ENCODE measurements at regions not wholly inside any gene's neighbourhood (a gene's known extent, or its start where the extent isn't known, plus 50 kb on each side); places are given as distances from the start of the nearest gene placed in this dataset.

DNA sequence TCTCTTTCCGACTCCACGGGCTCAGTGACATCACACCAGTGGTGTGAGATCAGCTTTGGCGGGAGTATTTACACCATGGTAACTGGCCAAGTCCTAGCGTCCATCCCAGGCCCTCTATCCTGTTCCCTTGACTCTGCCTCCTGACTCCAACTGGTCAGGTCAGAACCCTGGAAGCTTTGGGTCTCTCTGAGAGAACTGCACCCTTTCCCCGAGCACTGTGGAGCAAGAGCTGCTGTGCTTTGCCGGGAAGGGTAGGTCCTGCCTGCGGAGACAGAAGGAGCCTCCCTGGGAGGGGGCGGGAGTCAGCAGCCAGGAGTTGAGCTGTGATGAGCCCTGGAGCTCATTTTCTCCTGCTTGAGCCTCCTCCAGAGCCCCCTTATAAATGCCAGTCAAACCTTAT is 212.1 kb upstream of the TNRC6C start:
- Mint-ChIP-seq H3K36me3 (ENCODE audit: low read depth) (no peaks in the 10 kb centered on the region), H3K4me3 (ENCODE audit: low read depth) (no peak overlapping the region), H3K4me1 (ENCODE audit: low read depth) (no peaks in the 10 kb centered on the region), H3K27me3 (ENCODE audit: low read depth) (peaks cover under 1% of the 10 kb centered on the region), H3K27ac (no peak overlapping the region), H3K9me3 (no peaks in the 10 kb centered on the region)
- no peak for DNase-seq (ENCODE audit: low spot score)
- intact Hi-C loops (cut with micrococcal nuclease): no loop called here

DNA sequence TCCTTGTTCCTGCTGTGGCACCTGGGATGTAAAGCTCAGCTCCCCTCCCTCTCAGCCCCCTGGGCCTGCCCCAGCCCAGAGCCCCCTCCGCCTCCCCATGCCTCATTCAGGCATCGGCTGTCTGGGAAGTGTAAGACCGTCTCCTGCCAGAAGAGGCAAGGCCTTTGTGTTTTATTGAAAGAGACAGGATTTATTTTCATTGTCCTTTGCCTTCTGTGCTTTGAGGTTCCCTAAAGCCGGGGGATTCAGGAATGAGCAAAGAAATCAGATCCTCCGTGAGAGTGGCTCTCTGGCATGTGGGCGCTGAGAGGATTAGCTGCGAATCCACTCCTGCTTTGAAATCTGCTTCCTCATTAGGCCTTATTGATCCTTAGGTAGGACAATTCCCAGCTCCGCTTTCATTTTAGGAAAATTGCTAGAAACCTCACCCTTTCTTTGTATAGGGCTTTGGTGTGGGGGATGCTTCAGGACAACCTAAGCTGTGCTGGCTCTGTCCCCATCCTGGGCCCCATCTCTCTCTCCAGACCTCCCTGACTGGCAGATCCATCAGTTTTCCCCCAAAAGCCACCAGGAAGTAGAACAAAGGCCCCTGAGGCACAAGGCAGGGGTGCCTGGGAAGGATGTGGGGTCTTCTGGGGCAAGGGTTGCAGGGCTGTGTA is 211.5 kb upstream of the TNRC6C start:
- H3K36me3 Mint-ChIP-seq (ENCODE audit: low read depth): no peaks in the 10 kb centered on the region
- H3K4me1 Mint-ChIP-seq (ENCODE audit: low read depth): no peaks in the 10 kb centered on the region
- H3K4me3 Mint-ChIP-seq (ENCODE audit: low read depth): no peak overlapping the region
- H3K9me3 Mint-ChIP-seq: no peaks in the 10 kb centered on the region
- H3K27ac Mint-ChIP-seq: no peak overlapping the region
- DNase-seq (ENCODE audit: low spot score): no peak
- H3K27me3 Mint-ChIP-seq (ENCODE audit: low read depth): peaks cover 3% of the 10 kb centered on the region
- intact Hi-C loops (cut with micrococcal nuclease): no loop called here

GRCh38 chr17:77748436-77748835 is 210.1 kb upstream of the TNRC6C start:
- intact Hi-C loops (cut with micrococcal nuclease): no loop called here
- H3K9me3 Mint-ChIP-seq: no peaks in the 10 kb centered on the region
- H3K27ac Mint-ChIP-seq: no peak overlapping the region
- H3K4me3 Mint-ChIP-seq (ENCODE audit: low read depth): no peak overlapping the region
- peaks cover 3% of the 10 kb centered on the region for H3K27me3 Mint-ChIP-seq (ENCODE audit: low read depth)
- H3K36me3 Mint-ChIP-seq (ENCODE audit: low read depth): no peaks in the 10 kb centered on the region
- no peaks in the 10 kb centered on the region for H3K4me1 Mint-ChIP-seq (ENCODE audit: low read depth)
- no peak for DNase-seq (ENCODE audit: low spot score)

GRCh38 chr17:77749321-77749751 is 209.2 kb upstream of the TNRC6C start:
- H3K9me3 Mint-ChIP-seq: no peaks in the 10 kb centered on the region
- H3K27ac Mint-ChIP-seq: no peak overlapping the region
- H3K4me3 Mint-ChIP-seq (ENCODE audit: low read depth): no peak overlapping the region
- intact Hi-C loops (cut with micrococcal nuclease): no loop called here
- H3K4me1 Mint-ChIP-seq (ENCODE audit: low read depth): no peaks in the 10 kb centered on the region
- no peak for DNase-seq (ENCODE audit: low spot score)
- H3K27me3 Mint-ChIP-seq (ENCODE audit: low read depth): peaks cover 3% of the 10 kb centered on the region
- no peaks in the 10 kb centered on the region for H3K36me3 Mint-ChIP-seq (ENCODE audit: low read depth)

- Mint-ChIP-seq H3K4me1 (ENCODE audit: low read depth) (no peaks in the 10 kb centered on the region), H3K9me3 (no peaks in the 10 kb centered on the region), H3K4me3 (ENCODE audit: low read depth) (no peak overlapping the region), H3K27me3 (ENCODE audit: low read depth) (peaks cover 3% of the 10 kb centered on the region), H3K36me3 (ENCODE audit: low read depth) (no peaks in the 10 kb centered on the region), H3K27ac (no peak overlapping the region)
- no peak for DNase-seq (ENCODE audit: low spot score)
- intact Hi-C loops (cut with micrococcal nuclease): no loop called here
Measured at GRCh38 chr17:77749989-77750388, 208.5 kb upstream of the TNRC6C start.

DNA sequence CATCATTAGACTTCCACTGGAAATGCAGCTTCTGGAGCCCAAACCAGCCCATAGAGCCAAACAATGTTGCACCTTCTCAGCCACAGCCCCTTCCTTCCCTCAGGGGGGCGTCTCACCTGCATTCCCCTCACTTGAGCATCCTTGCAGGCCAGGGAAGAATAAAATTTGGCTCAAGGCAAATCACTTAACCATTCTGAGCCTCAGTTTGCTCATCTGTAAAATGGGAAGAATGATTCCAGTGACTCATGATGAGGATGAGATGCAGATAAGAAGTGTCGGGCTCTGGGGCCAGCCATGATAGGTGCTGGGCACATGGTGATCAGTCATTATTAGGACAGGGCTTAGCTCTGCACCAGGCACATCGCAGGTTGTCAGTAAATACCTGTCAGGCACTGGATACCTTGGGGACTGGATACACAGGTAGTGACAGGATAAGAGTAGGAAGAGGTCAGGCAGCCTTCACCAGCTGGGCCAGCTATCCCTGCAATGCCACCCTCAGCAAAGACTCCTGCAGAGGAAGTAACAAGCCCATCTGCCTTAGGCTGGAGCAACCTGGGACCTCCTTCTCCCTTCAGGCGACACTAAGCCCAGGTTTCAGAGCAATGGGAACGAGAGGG is 208.0 kb upstream of the TNRC6C start:
- Mint-ChIP-seq H3K9me3 (no peaks in the 10 kb centered on the region), H3K4me1 (ENCODE audit: low read depth) (no peaks in the 10 kb centered on the region), H3K27me3 (ENCODE audit: low read depth) (peaks cover 3% of the 10 kb centered on the region), H3K36me3 (ENCODE audit: low read depth) (no peaks in the 10 kb centered on the region), H3K27ac (no peak overlapping the region), H3K4me3 (ENCODE audit: low read depth) (no peak overlapping the region)
- intact Hi-C loops (cut with micrococcal nuclease): no loop called here
- no peak for DNase-seq (ENCODE audit: low spot score)

GRCh38 chr17:77753246-77753645 is 205.3 kb upstream of the TNRC6C start:
- Mint-ChIP-seq H3K36me3 (ENCODE audit: low read depth) (no peaks in the 10 kb centered on the region), H3K27me3 (ENCODE audit: low read depth) (peaks cover 3% of the 10 kb centered on the region), H3K9me3 (no peaks in the 10 kb centered on the region), H3K4me3 (ENCODE audit: low read depth) (no peak overlapping the region), H3K27ac (no peak overlapping the region), H3K4me1 (ENCODE audit: low read depth) (no peaks in the 10 kb centered on the region)
- DNase-seq (ENCODE audit: low spot score): no peak
- intact Hi-C loops (cut with micrococcal nuclease): no loop called here

DNA sequence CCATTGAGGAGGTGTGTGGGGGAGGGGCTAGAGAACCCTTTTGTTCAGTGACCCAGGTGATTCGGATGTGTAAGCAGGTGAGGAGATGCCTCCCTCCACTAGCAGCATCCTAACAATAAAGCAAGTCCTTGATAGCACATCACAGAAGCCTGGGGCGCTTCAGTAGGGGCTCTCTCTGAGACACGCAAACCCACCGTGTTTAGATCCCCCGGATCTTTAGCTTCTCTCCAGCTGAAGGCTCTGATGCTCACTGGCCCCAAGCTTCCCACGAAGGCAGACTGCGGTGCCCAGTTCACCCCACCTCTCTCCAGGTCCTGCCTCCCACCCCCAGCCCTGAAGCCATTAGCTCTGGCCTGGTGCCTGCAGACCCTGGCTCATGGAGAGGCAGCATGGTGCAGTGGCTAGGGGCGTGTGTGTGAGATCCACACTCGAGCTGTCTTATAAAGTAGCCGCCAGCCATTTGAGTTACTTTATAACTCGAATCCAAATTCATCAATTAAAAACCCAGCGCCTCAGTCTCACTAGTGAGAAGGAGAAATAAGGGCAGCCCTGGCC is 204.7 kb upstream of the TNRC6C start:
- H3K9me3 Mint-ChIP-seq: no peaks in the 10 kb centered on the region
- no peak overlapping the region for H3K27ac Mint-ChIP-seq
- H3K4me1 Mint-ChIP-seq (ENCODE audit: low read depth): no peaks in the 10 kb centered on the region
- intact Hi-C loops (cut with micrococcal nuclease): no loop called here
- H3K27me3 Mint-ChIP-seq (ENCODE audit: low read depth): peaks cover 3% of the 10 kb centered on the region
- H3K4me3 Mint-ChIP-seq (ENCODE audit: low read depth): no peak overlapping the region
- DNase-seq (ENCODE audit: low spot score): no peak
- no peaks in the 10 kb centered on the region for H3K36me3 Mint-ChIP-seq (ENCODE audit: low read depth)

DNA sequence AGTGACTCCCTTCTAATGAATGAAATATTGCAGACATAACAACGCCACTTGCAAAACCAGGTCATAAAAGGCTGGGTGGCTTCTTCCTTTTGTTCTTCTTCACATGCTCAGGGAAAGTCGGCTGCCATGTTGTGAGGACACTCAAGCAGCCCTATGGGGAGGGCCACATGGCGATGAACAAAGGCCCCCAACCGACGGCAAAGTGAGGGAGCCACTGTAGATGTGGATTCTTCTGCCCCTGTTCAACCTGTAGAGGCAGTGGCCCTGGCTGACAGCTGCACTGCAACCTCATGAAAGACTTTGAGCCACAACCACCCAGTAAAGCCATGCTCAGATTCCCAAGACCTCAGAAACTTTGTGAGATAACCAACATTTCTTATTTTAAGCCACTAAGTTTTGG is 203.5 kb upstream of the TNRC6C start:
- Mint-ChIP-seq H3K4me1 (ENCODE audit: low read depth) (no peaks in the 10 kb centered on the region), H3K36me3 (ENCODE audit: low read depth) (no peaks in the 10 kb centered on the region), H3K4me3 (ENCODE audit: low read depth) (no peak overlapping the region), H3K27ac (no peak overlapping the region), H3K27me3 (ENCODE audit: low read depth) (peaks cover 3% of the 10 kb centered on the region), H3K9me3 (no peaks in the 10 kb centered on the region)
- no peak for DNase-seq (ENCODE audit: low spot score)
- intact Hi-C loops (cut with micrococcal nuclease): no loop called here

DNA sequence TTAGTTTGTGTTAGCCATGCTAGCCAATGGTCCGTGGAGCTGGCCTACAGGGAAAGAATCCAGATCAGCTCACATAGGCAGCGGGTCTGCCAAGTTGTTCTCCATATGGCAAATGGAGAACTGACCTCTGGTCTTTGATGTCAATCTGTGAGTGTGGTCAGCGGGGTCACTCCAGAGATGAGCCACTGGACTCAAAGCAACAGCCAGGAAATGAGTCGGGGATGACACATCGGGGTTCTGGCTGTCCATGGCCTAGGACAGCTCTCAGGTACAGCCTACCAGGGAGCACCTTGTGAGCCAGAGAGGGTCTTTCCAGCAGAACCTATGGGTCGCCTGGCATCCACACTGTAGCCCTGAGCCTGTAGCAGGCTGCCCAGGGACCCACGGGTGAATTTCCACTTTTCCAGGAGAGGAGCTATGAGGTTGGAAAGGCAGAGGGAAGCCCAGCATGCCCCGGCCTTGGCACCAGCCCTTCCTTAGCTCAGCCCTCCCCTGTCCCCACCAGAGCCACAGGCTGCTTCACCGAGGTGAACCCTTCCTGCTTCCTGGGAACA is 203.0 kb upstream of the TNRC6C start:
- no peaks in the 10 kb centered on the region for H3K36me3 Mint-ChIP-seq (ENCODE audit: low read depth)
- intact Hi-C loops (cut with micrococcal nuclease): no loop called here

DNA sequence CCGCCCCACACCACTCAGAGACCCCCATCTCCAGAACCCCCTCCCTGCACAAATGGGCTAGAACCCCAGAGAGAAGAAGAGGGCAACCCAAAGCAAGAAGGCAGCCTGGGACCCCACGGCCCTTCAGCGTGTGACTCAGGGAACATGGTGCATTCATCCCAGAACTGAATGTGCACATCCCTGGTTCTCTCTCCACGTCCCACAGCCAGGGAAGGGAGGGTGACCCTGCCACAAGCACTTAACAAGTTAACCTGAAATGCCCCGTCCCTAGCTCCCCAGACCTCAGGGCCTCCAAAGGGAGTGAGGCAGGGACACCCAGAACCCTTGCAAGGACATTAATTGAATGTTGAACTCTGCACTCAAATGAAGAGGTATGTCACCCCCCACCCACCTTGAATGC is 202.5 kb upstream of the TNRC6C start:
- Mint-ChIP-seq H3K36me3 (ENCODE audit: low read depth) (no peaks in the 10 kb centered on the region), H3K27me3 (ENCODE audit: low read depth) (peaks cover 3% of the 10 kb centered on the region), H3K4me3 (ENCODE audit: low read depth) (no peak overlapping the region), H3K9me3 (no peaks in the 10 kb centered on the region), H3K4me1 (ENCODE audit: low read depth) (no peaks in the 10 kb centered on the region), H3K27ac (no peak overlapping the region)
- DNase-seq (ENCODE audit: low spot score): no peak
- intact Hi-C loops (cut with micrococcal nuclease): no loop called here

More for the DNA sequence above, 203.0 kb upstream of the TNRC6C start:
- H3K9me3 Mint-ChIP-seq: no peaks in the 10 kb centered on the region
- no peak overlapping the region for H3K27ac Mint-ChIP-seq
- no peak for DNase-seq (ENCODE audit: low spot score)
- H3K27me3 Mint-ChIP-seq (ENCODE audit: low read depth): peaks cover 3% of the 10 kb centered on the region
- no peaks in the 10 kb centered on the region for H3K4me1 Mint-ChIP-seq (ENCODE audit: low read depth)
- H3K4me3 Mint-ChIP-seq (ENCODE audit: low read depth): no peak overlapping the region

DNA sequence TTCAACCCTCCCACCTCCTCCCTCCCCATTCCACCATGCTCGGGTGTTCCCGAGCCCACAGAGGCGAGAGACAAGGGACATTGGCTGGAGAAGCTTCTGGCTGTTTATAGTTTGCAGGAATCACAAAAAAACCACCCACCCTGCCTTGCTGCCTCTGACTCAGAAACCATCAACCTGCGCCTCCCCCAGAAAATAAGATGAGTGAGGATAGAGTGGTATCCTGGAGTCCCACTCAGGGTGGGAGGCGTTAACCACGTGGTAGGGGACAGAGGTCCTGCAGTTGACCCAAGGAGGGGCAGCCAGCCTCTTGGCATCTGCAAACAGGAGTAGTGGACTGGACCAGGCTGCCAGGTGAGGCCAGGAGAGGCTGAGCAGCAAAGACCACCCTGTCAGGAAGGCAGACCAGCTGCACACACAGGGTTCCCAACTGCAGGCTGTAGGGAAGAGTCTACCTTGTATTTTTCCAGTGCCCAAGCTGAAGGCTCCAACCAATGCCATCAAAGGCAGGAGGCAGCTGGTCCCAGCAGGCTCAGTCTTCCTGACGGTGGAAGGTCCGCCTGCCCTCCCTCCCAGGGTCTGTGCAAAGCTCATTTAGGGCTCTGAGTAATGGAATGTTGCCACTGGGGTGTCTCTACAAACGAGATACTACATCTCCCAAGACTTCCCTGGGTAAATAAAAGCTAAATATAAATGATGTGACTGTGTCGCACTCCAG is 201.5 kb upstream of the TNRC6C start:
- Mint-ChIP-seq H3K4me3 (ENCODE audit: low read depth) (no peak overlapping the region), H3K27ac (no peak overlapping the region), H3K4me1 (ENCODE audit: low read depth) (no peaks in the 10 kb centered on the region), H3K27me3 (ENCODE audit: low read depth) (peaks cover under 1% of the 10 kb centered on the region), H3K36me3 (ENCODE audit: low read depth) (no peaks in the 10 kb centered on the region), H3K9me3 (no peaks in the 10 kb centered on the region)
- DNase-seq (ENCODE audit: low spot score): no peak
- intact Hi-C loops (cut with micrococcal nuclease): no loop called here

- Mint-ChIP-seq H3K9me3 (no peaks in the 10 kb centered on the region), H3K4me1 (ENCODE audit: low read depth) (no peaks in the 10 kb centered on the region), H3K27me3 (ENCODE audit: low read depth) (no peaks in the 10 kb centered on the region), H3K4me3 (ENCODE audit: low read depth) (no peak overlapping the region), H3K27ac (no peak overlapping the region), H3K36me3 (ENCODE audit: low read depth) (no peaks in the 10 kb centered on the region)
- no peak for DNase-seq (ENCODE audit: low spot score)
- intact Hi-C loops (cut with micrococcal nuclease): no loop called here
Measured at GRCh38 chr17:77757561-77757898, 201.0 kb upstream of the TNRC6C start.

Measured in activated T-helper 2 cell treated with anti-CD3 and anti-CD28 coated beads, Interferon-gamma antibody, Interleukin-2, Interleukin-4, amounts not matched to agents 10 μg/mL and 5 μg/mL and 100 μg/mL, durations not matched to agents 14 hours and 24 hours and 36 hours (primary cell).